GM21367 (cell line): ENCODE measurements at regions not wholly inside any gene's neighbourhood (a gene's known extent, or its start where the extent isn't known, plus 50 kb on each side); places are given as distances from the start of the nearest gene placed in this dataset.
"Not testable (repeated sequence)": the region's sequence is repeated elsewhere in the genome, so short reads cannot be mapped to it uniquely, and the experiment has no call there.

Experiments
- ATAC-seq: cut with Tn5 transposase; IDR thresholded peaks from one replicate; pipeline ENCODE4 v1.9.1; 2021; ENCODE audit not compliant: unreplicated experiment

GRCh38 chr22:22169923-22170322 lies 74.7 kb upstream of the VPREB1 start:
- ATAC-seq = no peak

DNA sequence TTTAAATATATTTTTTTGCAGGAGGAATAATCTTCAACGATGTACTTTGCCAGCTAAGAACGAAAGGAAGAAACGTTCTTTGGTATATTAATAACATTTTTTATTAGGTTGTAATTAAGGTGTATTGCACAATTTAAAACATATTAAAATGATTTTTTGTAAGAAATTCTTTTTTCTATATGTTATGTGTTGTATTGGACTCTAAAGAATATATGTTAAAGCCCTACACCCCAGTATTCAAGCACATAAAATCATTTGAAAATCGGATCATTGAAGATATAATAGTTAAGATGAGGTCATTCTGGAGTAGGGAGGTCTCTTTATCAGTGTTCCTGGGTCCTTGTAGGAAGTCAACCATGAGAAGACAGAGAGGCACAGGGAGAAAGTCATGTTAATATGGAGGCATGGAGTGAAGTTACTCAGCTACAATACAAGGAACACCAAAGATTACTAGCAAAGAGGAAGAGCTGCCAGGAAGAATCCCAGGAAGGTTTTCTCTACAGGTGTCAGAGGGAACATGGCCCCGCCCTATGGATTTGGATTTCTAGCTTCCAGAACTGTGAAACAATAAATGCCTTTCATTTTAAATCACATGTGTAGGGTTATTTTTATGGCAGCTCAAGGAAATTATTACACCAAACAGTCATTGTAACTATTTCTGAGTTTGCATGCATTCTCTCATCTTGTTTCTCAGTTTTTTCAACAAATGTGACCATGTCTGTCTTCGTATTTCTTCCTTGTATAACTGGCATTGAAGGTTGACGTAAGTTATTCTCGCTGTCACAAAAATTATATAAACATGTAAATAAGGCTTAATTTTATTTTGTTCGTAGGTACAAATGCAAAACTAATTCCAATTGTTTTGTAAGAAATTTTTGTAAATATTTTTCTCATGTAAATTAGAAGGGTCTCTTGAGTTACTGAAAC lies 75.4 kb upstream of the VPREB1 start:
- no peak for ATAC-seq

DNA sequence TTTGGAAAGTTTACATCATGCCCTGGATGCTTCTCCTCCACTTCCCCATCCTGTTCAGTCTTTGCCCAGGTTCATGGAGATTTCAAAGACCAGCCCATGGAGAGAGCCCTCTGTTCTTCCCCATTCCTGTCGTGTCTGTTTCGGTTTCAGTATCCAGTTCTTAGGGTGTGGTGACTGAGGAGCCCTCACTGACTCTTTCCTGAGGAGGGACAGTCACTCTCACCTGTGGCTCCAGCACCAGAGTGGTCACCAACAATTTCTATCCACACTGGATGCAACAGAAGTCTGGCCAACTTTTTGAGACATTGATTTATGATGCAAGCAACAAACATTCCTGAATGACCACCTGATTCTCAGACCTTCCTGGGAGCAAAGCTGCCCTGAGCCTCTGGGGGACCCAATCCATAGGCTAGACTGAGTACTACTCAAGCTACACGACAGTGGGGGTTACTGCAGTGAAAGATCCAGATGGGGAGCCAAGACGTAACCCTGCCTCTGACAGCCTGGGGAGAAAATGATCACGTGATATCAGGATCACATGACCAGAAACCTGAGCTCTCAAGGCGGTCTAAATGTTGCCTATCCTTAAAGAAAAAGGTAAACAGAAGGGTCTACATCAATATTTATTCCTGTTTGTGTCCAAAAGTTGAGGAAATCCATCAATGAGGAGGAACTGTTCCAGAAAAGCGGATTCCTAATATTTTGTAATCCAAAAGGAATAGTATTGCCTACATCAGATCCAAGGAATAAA lies 76.2 kb upstream of the VPREB1 start:
- peak; percentile 16 for ATAC-seq

- peak; percentile 59 for ATAC-seq
These were observed 76.8 kb upstream of the VPREB1 start for GRCh38 chr22:22167791-22168189.

GRCh38 chr22:22166941-22167713 lies 77.5 kb upstream of the VPREB1 start:
- ATAC-seq = no peak

DNA sequence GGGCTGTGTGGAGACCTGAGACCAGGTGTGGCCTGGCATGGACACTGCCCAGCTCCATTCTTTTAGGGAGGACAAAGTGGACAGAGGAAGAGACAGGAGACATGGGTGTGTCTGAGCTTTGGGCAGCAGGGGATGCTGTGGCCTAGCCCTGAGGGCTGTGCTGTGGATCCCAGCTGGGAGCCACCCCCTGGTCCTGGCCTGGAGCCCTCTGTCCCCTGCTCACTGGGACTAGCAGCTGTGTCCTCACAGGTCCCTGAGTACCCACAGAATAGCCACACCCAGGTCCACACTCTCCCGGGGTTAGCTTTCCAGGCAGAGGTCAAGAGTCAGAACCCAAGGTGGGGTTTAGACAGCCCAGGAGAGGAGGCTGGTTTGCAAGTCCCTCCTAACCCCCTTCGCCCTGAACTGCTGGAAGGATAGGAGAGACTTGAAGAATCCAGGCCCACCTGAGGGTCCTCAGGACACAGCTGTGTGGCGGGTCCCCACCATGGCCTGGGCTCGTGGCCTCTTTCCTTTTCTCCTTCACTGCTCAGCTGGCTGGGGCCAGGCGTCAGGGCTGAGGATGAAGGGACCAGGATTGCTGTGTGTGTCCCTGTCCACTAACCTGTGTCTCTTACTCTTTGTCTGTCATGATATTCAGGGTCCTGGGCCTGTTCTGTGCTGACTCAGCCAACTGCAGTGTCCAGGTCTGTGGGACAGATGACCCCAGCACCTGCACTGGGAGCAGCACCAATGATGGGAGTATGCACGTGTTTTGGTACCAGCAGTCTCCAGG lies 78.5 kb upstream of the VPREB1 start:
- ATAC-seq = no peak

- no peak for ATAC-seq
These were observed 79.9 kb upstream of the VPREB1 start for GRCh38 chr22:22164541-22165272.

GRCh38 chr22:22161924-22162851 lies 82.4 kb upstream of the VPREB1 start:
- ATAC-seq = no peak

- ATAC-seq = not testable (repeated sequence)
These were observed 83.8 kb upstream of the VPREB1 start for GRCh38 chr22:22160768-22161167.

DNA sequence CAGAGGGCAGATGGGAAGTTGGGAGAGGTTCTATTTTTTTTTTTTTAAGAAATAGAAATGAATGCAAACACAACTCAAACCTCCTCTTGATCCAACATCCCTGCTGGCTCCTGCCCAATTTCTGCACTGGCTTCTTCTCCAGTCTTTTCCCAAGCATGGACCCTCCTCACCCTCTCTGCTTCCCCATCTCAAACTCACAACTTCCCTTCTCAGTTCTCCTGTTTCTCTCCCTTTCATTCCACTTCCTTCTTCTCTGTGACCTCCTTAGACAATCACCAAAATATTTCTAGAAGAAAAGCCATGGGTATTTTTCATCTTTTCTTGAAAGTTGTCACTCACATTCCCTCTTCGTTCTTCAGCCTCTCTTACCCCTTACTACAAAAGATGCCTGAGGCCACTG lies 85.2 kb upstream of the VPREB1 start:
- no peak for ATAC-seq

DNA sequence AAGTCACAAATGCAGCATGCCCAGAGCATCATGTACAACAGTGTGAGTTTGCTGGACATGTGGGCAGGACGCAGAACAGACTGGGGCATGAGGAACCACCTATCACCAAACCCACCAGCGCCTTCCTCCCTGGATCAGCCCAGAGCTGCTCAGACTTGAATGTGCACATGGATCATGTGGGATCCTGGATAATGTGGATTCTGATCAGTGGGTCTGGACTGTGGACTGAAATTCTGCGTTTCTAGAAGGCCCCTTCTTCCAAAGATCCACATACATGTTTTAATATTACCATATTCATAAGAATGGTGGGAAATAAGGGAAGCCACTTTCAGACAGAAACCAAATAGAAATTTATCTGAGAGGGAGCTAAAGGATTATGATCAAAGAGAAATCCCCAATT lies 85.6 kb upstream of the VPREB1 start:
- ATAC-seq = no peak

DNA sequence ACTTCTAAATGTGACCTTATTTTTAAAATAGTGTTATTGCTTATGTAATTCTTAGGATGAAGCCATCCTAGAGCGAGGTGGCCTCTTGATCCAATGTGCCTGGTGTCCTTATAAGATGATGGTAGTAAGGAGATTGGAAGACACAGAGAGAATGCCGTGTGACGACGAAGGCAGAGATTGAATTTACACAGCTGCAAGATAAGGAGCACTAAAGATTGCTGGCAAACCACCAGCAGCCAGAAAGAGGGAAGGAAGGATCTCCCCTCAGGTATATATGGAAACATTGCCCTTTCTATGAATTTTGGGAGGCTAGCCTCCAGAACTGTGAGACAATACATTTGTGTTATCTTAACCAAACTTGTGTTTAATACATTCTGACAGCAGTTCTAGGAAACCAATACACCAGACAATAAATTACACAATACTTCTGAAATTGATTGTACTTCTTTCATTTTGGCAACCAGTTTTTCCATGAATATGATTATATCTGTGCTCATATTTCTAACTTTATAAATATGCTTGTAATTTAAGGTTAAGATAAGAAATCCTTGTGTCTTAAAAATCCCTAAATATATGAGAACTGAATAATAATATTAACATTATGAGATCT lies 86.3 kb upstream of the VPREB1 start:
- ATAC-seq = no peak

- peak; percentile 17 for ATAC-seq
These were observed 87.2 kb upstream of the VPREB1 start for GRCh38 chr22:22157348-22157725.

DNA sequence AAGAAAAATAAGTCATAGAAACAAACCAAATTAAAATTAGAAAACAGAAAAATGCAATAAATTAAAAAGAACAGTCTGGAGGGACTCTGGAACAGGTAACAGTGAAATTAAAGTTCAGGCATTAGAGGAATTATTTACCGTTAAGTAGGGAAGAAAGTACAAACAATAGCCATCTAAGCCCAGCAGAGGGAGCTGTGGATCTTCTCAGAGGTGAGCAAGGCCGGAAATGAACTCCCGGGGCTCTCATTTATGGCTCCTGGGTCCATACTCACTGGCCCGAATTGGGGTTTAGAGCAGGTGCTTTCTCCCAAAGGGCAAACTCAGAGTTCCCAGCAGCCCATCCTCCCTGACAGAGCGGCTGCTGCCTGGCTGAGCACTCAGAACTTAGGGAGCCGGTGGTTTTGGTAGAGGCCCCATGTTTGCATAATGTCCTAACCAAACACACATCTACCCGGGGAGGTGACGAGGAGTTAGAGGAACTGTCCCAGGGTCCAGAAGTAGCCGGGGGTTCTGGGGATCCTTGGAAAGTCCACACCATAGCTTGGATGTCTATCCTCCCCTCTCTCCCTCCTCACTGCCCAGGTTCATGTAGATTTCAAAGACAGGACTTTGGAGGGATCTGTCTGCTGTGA lies 87.8 kb upstream of the VPREB1 start:
- peak; percentile 74 for ATAC-seq

DNA sequence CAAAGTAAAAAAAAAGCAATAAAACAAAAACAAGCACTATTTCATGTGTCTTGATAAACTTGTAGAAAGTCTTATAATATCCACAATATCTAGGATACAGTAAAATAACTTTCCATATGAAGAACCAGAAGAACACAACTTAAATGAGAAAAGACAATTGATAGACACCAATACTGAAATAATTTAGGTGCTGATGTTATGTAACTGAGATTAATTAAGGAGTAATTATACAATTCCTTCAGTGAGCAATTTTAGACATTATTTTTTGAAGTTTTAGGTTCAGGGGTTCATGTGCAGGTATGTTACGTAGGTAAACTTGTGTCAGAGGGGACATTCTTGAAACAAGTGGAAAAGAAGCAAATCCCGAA lies 88.3 kb upstream of the VPREB1 start:
- no peak for ATAC-seq

DNA sequence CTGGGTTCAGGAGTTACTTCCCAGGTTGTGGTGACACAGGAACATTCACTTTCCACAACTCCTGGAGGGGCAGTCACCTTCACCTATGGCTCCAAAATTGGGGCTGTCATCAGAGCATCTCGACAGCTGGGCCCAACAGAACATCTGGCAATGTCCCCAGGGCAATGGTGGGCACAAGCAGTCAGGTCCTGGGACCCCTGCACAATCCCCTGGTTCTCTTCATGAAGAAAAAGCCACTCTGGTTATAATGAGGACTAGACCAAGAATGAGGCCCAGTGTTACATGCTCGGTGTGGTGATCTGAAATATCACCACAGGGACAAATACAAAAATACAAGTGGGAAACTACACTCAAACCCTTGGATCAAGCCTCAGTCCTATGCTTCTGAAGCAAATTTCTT lies 89.0 kb upstream of the VPREB1 start:
- ATAC-seq = no peak

GRCh38 chr22:22155146-22155545 lies 89.4 kb upstream of the VPREB1 start:
- ATAC-seq = no peak

DNA sequence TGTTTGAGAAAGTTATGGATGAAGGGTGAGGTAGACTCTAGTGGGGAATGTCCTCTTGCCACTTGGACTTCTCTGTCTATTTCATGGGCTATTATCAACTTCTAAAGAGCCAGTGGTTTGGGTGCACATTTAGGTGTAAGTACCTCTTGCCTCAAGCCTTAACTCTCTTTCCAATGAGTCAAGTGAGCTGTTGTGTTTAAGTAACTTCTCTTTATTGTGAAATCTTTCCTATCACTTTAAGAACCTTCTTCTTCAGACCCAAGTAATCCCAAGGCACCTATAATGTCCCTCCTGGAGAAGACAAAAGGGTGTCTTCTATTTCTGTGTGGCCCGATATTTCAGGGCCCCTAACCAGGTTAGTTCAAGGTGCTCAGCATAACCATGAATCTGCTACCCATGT lies 90.5 kb upstream of the VPREB1 start:
- ATAC-seq = no peak
